HG03378 (cell line): ENCODE measurements at regions not wholly inside any gene's neighbourhood (a gene's known extent, or its start where the extent isn't known, plus 50 kb on each side); places are given as distances from the start of the nearest gene placed in this dataset.

Experiments used
- ATAC-seq: cut with Tn5 transposase; IDR thresholded peaks from one replicate; pipeline ENCODE4 v1.9.1; 2021; ENCODE audit warnings: mild to moderate bottlenecking, moderate library complexity; ENCODE audit not compliant: unreplicated experiment

- no peak for ATAC-seq
Observed at GRCh38 chr16:48850097-48850770, 240.3 kb upstream of the N4BP1 start.

- no peak for ATAC-seq
Observed at GRCh38 chr16:48846277-48846676, 236.3 kb upstream of the N4BP1 start.

- no peak for ATAC-seq
Observed at GRCh38 chr16:48845261-48845660, 235.3 kb upstream of the N4BP1 start.

GRCh38 chr16:48838349-48838748, 228.4 kb upstream of the N4BP1 start:
- no peak for ATAC-seq

- ATAC-seq, result no peak
Observed at GRCh38 chr16:48836636-48837035, 226.7 kb upstream of the N4BP1 start.

- ATAC-seq, result no peak
Observed at GRCh38 chr16:48836067-48836466, 226.1 kb upstream of the N4BP1 start.

- no peak for ATAC-seq
Observed at GRCh38 chr16:48834576-48834975, 224.6 kb upstream of the N4BP1 start.

- no peak for ATAC-seq
Observed at GRCh38 chr16:48833461-48833860, 223.5 kb upstream of the N4BP1 start.

GRCh38 chr16:48831076-48831722, 221.2 kb upstream of the N4BP1 start:
- ATAC-seq, result no peak

GRCh38 chr16:48829336-48830310, 219.6 kb upstream of the N4BP1 start:
- no peak for ATAC-seq

GRCh38 chr16:48824271-48824670, 214.3 kb upstream of the N4BP1 start:
- no peak for ATAC-seq

GRCh38 chr16:48822431-48822830, 212.5 kb upstream of the N4BP1 start:
- no peak for ATAC-seq

GRCh38 chr16:48820379-48820778, 210.4 kb upstream of the N4BP1 start:
- ATAC-seq, result no peak

GRCh38 chr16:48818257-48818656, 208.3 kb upstream of the N4BP1 start:
- ATAC-seq, result no peak

GRCh38 chr16:48817032-48817431, 207.1 kb upstream of the N4BP1 start:
- ATAC-seq, result no peak

GRCh38 chr16:48816393-48816792, 206.4 kb upstream of the N4BP1 start:
- no peak for ATAC-seq

- ATAC-seq, result no peak
Observed at GRCh38 chr16:48814994-48815393, 205.0 kb upstream of the N4BP1 start.

- ATAC-seq, result no peak
Observed at GRCh38 chr16:48813485-48813884, 203.5 kb upstream of the N4BP1 start.

- no peak for ATAC-seq
Observed at GRCh38 chr16:48812856-48813255, 202.9 kb upstream of the N4BP1 start.

GRCh38 chr16:48811478-48811877, 201.5 kb upstream of the N4BP1 start:
- ATAC-seq, result no peak

GRCh38 chr16:48810803-48811453, 200.9 kb upstream of the N4BP1 start:
- ATAC-seq, result no peak
